GM13977 (cell line): ENCODE measurements at regions not wholly inside any gene's neighbourhood (a gene's known extent, or its start where the extent isn't known, plus 50 kb on each side); places are given as distances from the start of the nearest gene placed in this dataset.

Experiments used
- DNase-seq: peaks from one replicate; pipeline ENCODE4 v3.0.0; 2012; ENCODE audit warnings: low spot score
- CTCF ChIP-seq: IDR thresholded peaks from 2 replicates; pipeline ENCODE4 v1.5.1; 2012; ENCODE audit warnings: mild to moderate bottlenecking, control low read depth; ENCODE audit not compliant: insufficient read depth; ENCODE audit errors: extremely low read depth, missing control alignments
- in situ Hi-C: fragments of 300-500 bp; cut with MboI; formaldehyde crosslinking; loops from one replicate; pipeline ENCODE4 v1.12.0; 2022; ENCODE audit warnings: low sequenced_read_pairs, low pct_unique_long_range_greater_than_20kb, mixed read lengths, inconsistent platforms; ENCODE audit not compliant: unreplicated experiment

GRCh38 chr2:16280081-16280480, 339.7 kb downstream of the MYCN start:
- no peak for DNase-seq
- in situ Hi-C loops: no loop called here
- TF ChIP-seq CTCF: no peak

GRCh38 chr2:16279641-16280040, 339.3 kb downstream of the MYCN start:
- no peak for DNase-seq
- in situ Hi-C loops: no loop called here
- TF ChIP-seq CTCF: no peak

- DNase-seq: no peak
- no peak for TF ChIP-seq CTCF
- in situ Hi-C loops: no loop called here
These were observed 338.8 kb downstream of the MYCN start for GRCh38 chr2:16279201-16279570.

GRCh38 chr2:16278421-16279200, 338.3 kb downstream of the MYCN start:
- no peak for DNase-seq
- TF ChIP-seq CTCF: no peak
- in situ Hi-C loops: no loop called here

- no peak for TF ChIP-seq CTCF
- DNase-seq: no peak
- in situ Hi-C loops: no loop called here
These were observed 336.8 kb downstream of the MYCN start for GRCh38 chr2:16277117-16277516.

- no peak for DNase-seq
- no peak for TF ChIP-seq CTCF
- in situ Hi-C loops: no loop called here
These were observed 335.3 kb downstream of the MYCN start for GRCh38 chr2:16275661-16276060.
